Activated CD4-positive, alpha-beta T cell treated with anti-CD3 and anti-CD28 coated beads, Interleukin-2, amount 10 ng/mL, durations not matched to agents 24 days and 14 days (primary cell): ENCODE measurements at regions not wholly inside any gene's neighbourhood (a gene's known extent, or its start where the extent isn't known, plus 50 kb on each side); places are given as distances from the start of the nearest gene placed in this dataset.

Source experiments
- DNase-seq: peaks from one replicate; pipeline ENCODE4 v3.0.0; 2022
- H3K27ac Mint-ChIP-seq: one replicate; pipeline ENCODE4 v1.8.0; 2022; ENCODE audit warnings: mild to moderate bottlenecking, mixed read lengths
- H3K27me3 Mint-ChIP-seq: one replicate; pipeline ENCODE4 v1.8.0; 2022; ENCODE audit warnings: mixed read lengths
- H3K36me3 Mint-ChIP-seq: one replicate; pipeline ENCODE4 v1.8.0; 2022; ENCODE audit warnings: low read depth, mild to moderate bottlenecking, mixed read lengths
- H3K4me1 Mint-ChIP-seq: one replicate; pipeline ENCODE4 v1.8.0; 2021; ENCODE audit warnings: mixed read lengths
- H3K4me3 Mint-ChIP-seq: one replicate; pipeline ENCODE4 v1.8.0; 2022; ENCODE audit warnings: mild to moderate bottlenecking, moderate library complexity, mixed read lengths
- H3K9me3 Mint-ChIP-seq: one replicate; pipeline ENCODE4 v1.8.0; 2021; ENCODE audit warnings: mixed read lengths
- intact Hi-C: fragments of 100-400 bp; cut with micrococcal nuclease; formaldehyde crosslinking; loops from one replicate; pipeline ENCODE4 v1.15.1; 2023

- Mint-ChIP-seq H3K4me1 (no peaks in the 10 kb centered on the region), H3K27ac (no peak overlapping the region), H3K36me3 (no peaks in the 10 kb centered on the region), H3K4me3 (no peak overlapping the region), H3K27me3 (no peaks in the 10 kb centered on the region), H3K9me3 (peaks cover 3% of the 10 kb centered on the region)
- intact Hi-C loops, result no loop called here
- no peak for DNase-seq
Observed at GRCh38 chr11:15698855-15699254, 584.1 kb downstream of the INSC start.

GRCh38 chr11:15699978-15700377 is 585.3 kb downstream of the INSC start:
- intact Hi-C loops, result no loop called here
- no peak overlapping the region for H3K4me3 Mint-ChIP-seq
- no peak for DNase-seq
- H3K36me3 Mint-ChIP-seq, result no peaks in the 10 kb centered on the region
- H3K9me3 Mint-ChIP-seq, result peaks cover 3% of the 10 kb centered on the region
- no peak overlapping the region for H3K27ac Mint-ChIP-seq
- H3K4me1 Mint-ChIP-seq, result no peaks in the 10 kb centered on the region
- no peaks in the 10 kb centered on the region for H3K27me3 Mint-ChIP-seq

GRCh38 chr11:15700456-15700855 is 585.7 kb downstream of the INSC start:
- Mint-ChIP-seq H3K4me1 (no peaks in the 10 kb centered on the region), H3K4me3 (no peak overlapping the region), H3K36me3 (no peaks in the 10 kb centered on the region), H3K27ac (no peak overlapping the region), H3K9me3 (peaks cover 3% of the 10 kb centered on the region), H3K27me3 (no peaks in the 10 kb centered on the region)
- intact Hi-C loops, result no loop called here
- no peak for DNase-seq

GRCh38 chr11:15704064-15704463 is 589.3 kb downstream of the INSC start:
- H3K9me3 Mint-ChIP-seq, result peaks cover 3% of the 10 kb centered on the region

GRCh38 chr11:15704556-15704955 is 589.8 kb downstream of the INSC start:
- intact Hi-C loops, result no loop called here
- peaks cover 3% of the 10 kb centered on the region for H3K9me3 Mint-ChIP-seq
- no peaks in the 10 kb centered on the region for H3K36me3 Mint-ChIP-seq
- H3K4me3 Mint-ChIP-seq, result no peak overlapping the region
- H3K27ac Mint-ChIP-seq, result no peak overlapping the region
- no peak for DNase-seq
- H3K27me3 Mint-ChIP-seq, result no peaks in the 10 kb centered on the region
- no peaks in the 10 kb centered on the region for H3K4me1 Mint-ChIP-seq

More at GRCh38 chr11:15704064-15704463, 589.3 kb downstream of the INSC start:
- Mint-ChIP-seq H3K36me3 (no peaks in the 10 kb centered on the region), H3K27me3 (no peaks in the 10 kb centered on the region), H3K4me3 (no peak overlapping the region), H3K27ac (no peak overlapping the region), H3K4me1 (no peaks in the 10 kb centered on the region)
- DNase-seq, result no peak
- intact Hi-C loops, result no loop called here

- Mint-ChIP-seq H3K9me3 (peaks cover 3% of the 10 kb centered on the region), H3K27ac (no peak overlapping the region), H3K4me3 (no peak overlapping the region), H3K27me3 (no peaks in the 10 kb centered on the region), H3K36me3 (no peaks in the 10 kb centered on the region), H3K4me1 (no peaks in the 10 kb centered on the region)
- intact Hi-C loops, result no loop called here
- no peak for DNase-seq
Observed at GRCh38 chr11:15705891-15706290, 591.2 kb downstream of the INSC start.

GRCh38 chr11:15707194-15707593 is 592.5 kb downstream of the INSC start:
- no peak for DNase-seq
- intact Hi-C loops, result no loop called here
- no peak overlapping the region for H3K4me3 Mint-ChIP-seq
- no peak overlapping the region for H3K27ac Mint-ChIP-seq
- no peaks in the 10 kb centered on the region for H3K27me3 Mint-ChIP-seq
- H3K9me3 Mint-ChIP-seq, result peaks cover 3% of the 10 kb centered on the region
- H3K4me1 Mint-ChIP-seq, result no peaks in the 10 kb centered on the region
- H3K36me3 Mint-ChIP-seq, result no peaks in the 10 kb centered on the region

- peaks cover 3% of the 10 kb centered on the region for H3K9me3 Mint-ChIP-seq
- H3K27me3 Mint-ChIP-seq, result no peaks in the 10 kb centered on the region
- H3K36me3 Mint-ChIP-seq, result no peaks in the 10 kb centered on the region
- intact Hi-C loops, result no loop called here
- no peaks in the 10 kb centered on the region for H3K4me1 Mint-ChIP-seq
- no peak overlapping the region for H3K4me3 Mint-ChIP-seq
- no peak for DNase-seq
- H3K27ac Mint-ChIP-seq, result no peak overlapping the region
Observed at GRCh38 chr11:15707971-15708370, 593.2 kb downstream of the INSC start.

GRCh38 chr11:15710580-15711275 is 596.0 kb downstream of the INSC start:
- H3K27me3 Mint-ChIP-seq, result no peaks in the 10 kb centered on the region
- H3K4me3 Mint-ChIP-seq, result no peak overlapping the region
- no peak for DNase-seq
- H3K36me3 Mint-ChIP-seq, result no peaks in the 10 kb centered on the region
- no peaks in the 10 kb centered on the region for H3K9me3 Mint-ChIP-seq
- intact Hi-C loops, result no loop called here
- H3K27ac Mint-ChIP-seq, result no peak overlapping the region
- H3K4me1 Mint-ChIP-seq, result no peaks in the 10 kb centered on the region

GRCh38 chr11:15711311-15711710 is 596.6 kb downstream of the INSC start:
- no peak overlapping the region for H3K27ac Mint-ChIP-seq
- intact Hi-C loops, result no loop called here
- H3K4me1 Mint-ChIP-seq, result no peaks in the 10 kb centered on the region
- no peaks in the 10 kb centered on the region for H3K27me3 Mint-ChIP-seq
- no peaks in the 10 kb centered on the region for H3K9me3 Mint-ChIP-seq
- H3K36me3 Mint-ChIP-seq, result no peaks in the 10 kb centered on the region
- no peak overlapping the region for H3K4me3 Mint-ChIP-seq
- no peak for DNase-seq

GRCh38 chr11:15714641-15715399 is 600.1 kb downstream of the INSC start:
- Mint-ChIP-seq H3K4me1 (no peaks in the 10 kb centered on the region), H3K9me3 (no peaks in the 10 kb centered on the region), H3K27me3 (no peaks in the 10 kb centered on the region), H3K4me3 (no peak overlapping the region), H3K36me3 (no peaks in the 10 kb centered on the region), H3K27ac (no peak overlapping the region)
- no peak for DNase-seq
- intact Hi-C loops, result no loop called here

- intact Hi-C loops, result no loop called here
- no peak overlapping the region for H3K4me3 Mint-ChIP-seq
- no peaks in the 10 kb centered on the region for H3K9me3 Mint-ChIP-seq
- no peak overlapping the region for H3K27ac Mint-ChIP-seq
- DNase-seq, result no peak
- no peaks in the 10 kb centered on the region for H3K36me3 Mint-ChIP-seq
- no peaks in the 10 kb centered on the region for H3K4me1 Mint-ChIP-seq
- H3K27me3 Mint-ChIP-seq, result no peaks in the 10 kb centered on the region
Observed at GRCh38 chr11:15716550-15716949, 601.8 kb downstream of the INSC start.

- Mint-ChIP-seq H3K27ac (no peak overlapping the region), H3K27me3 (no peaks in the 10 kb centered on the region), H3K36me3 (no peaks in the 10 kb centered on the region), H3K4me1 (no peaks in the 10 kb centered on the region), H3K4me3 (no peak overlapping the region), H3K9me3 (no peaks in the 10 kb centered on the region)
- intact Hi-C loops, result no loop called here
- no peak for DNase-seq
Observed at GRCh38 chr11:15720460-15720859, 605.7 kb downstream of the INSC start.

- H3K27ac Mint-ChIP-seq, result no peak overlapping the region
- H3K36me3 Mint-ChIP-seq, result no peaks in the 10 kb centered on the region
- no peak overlapping the region for H3K4me3 Mint-ChIP-seq
- no peaks in the 10 kb centered on the region for H3K4me1 Mint-ChIP-seq
- intact Hi-C loops, result no loop called here
- H3K9me3 Mint-ChIP-seq, result no peaks in the 10 kb centered on the region
- peaks cover 2% of the 10 kb centered on the region for H3K27me3 Mint-ChIP-seq
- no peak for DNase-seq
Observed at GRCh38 chr11:15723966-15724365, 609.2 kb downstream of the INSC start.
